Transverse colon (tissue), 4 donors: ENCODE measurements at regions not wholly inside any gene's neighbourhood (a gene's known extent, or its start where the extent isn't known, plus 50 kb on each side); places are given as distances from the start of the nearest gene placed in this dataset.

ENCODE experiments used
- CTCF ChIP-seq, 5 experiments: fragments of 200-600 bp in 3 of 5; fragments of 450-650 bp in 2 of 5; sonication (generic) in 3 of 5; IDR thresholded peaks; 1 replicate in 2 of 5; 2 replicates in 3 of 5; pipeline ENCODE4 v1.5.1; 2016 to 2017; ENCODE audit warnings: antibody characterized with exemption in 5 of 5, inconsistent platforms in 3 of 5, mild to moderate bottlenecking in 2 of 5, moderate library complexity in 1 of 5
- POLR2AphosphoS5 ChIP-seq, 3 donors: sonication (generic); formaldehyde crosslinking; IDR thresholded peaks; one replicate each; pipeline ENCODE4 v1.6.1; 2016; ENCODE audit warnings: antibody characterized with exemption in 3 of 3

GRCh38 chr2:195363496-195363895, 293.5 kb upstream of the SLC39A10 start:
- TF ChIP-seq CTCF (IDR thresholded peaks at IDR 0.05) (no peak), POLR2AphosphoS5 (IDR thresholded peaks at IDR 0.05) (no peak)
